CD4-positive, alpha-beta T cell (primary cell): ENCODE measurements at regions not wholly inside any gene's neighbourhood (a gene's known extent, or its start where the extent isn't known, plus 50 kb on each side); places are given as distances from the start of the nearest gene placed in this dataset.

Experiments used
- ATAC-seq: fragments of 200-7000 bp; cut with Tn5 transposase; one replicate; pipeline ENCODE4 v1.10.0; 2022; ENCODE audit warnings: mild to moderate bottlenecking; ENCODE audit not compliant: poor library complexity
- CTCF ChIA-PET: fragments of 350-600 bp; sonication (Branson Sonifier 250); formaldehyde crosslinking; loops from one replicate; lab custom pipeline; 2021; ENCODE audit warnings: antibody characterized with exemption, inconsistent platforms; lab: Charles Lee
- POLR2A ChIA-PET: fragments of 350-600 bp; sonication (Branson Sonifier 250); formaldehyde crosslinking; loops from one replicate; lab custom pipeline; 2021; ENCODE audit warnings: antibody characterized with exemption, inconsistent platforms; lab: Charles Lee
- DNase-seq, 14 experiments: peaks; one replicate each; pipeline ENCODE4 v3.0.0-alpha.2; 2013 to 2020; ENCODE audit warnings: mixed read lengths in 2 of 14
- H3K27ac ChIP-seq, 2 donors: one replicate each; pipeline versions ENCODE4 v1.5.1 to v1.7.0; 2013; ENCODE audit warnings: low read length in 2 of 2, low read depth in 1 of 2, mild to moderate bottlenecking in 1 of 2
- H3K27me3 ChIP-seq, 2 experiments: 1 replicate in 1 of 2; 2 replicates in 1 of 2; pipeline versions ENCODE4 v1.6.1 to v1.7.0; 2013; ENCODE audit warnings: low read length in 2 of 2, control low read depth in 1 of 2, mild to moderate bottlenecking in 1 of 2, moderate library complexity in 1 of 2; ENCODE audit not compliant: insufficient read depth in 2 of 2, control insufficient read depth in 1 of 2
- H3K36me3 ChIP-seq: one replicate; pipeline ENCODE4 v1.6.1; 2013; ENCODE audit warnings: low read length, control low read depth; ENCODE audit not compliant: insufficient read depth
- H3K4me1 ChIP-seq: one replicate; pipeline ENCODE4 v1.6.1; 2013; ENCODE audit warnings: low read length, control low read depth; ENCODE audit not compliant: insufficient read depth
- H3K4me3 ChIP-seq: one replicate; pipeline ENCODE4 v1.5.1; 2013; ENCODE audit warnings: mild to moderate bottlenecking, low read length, moderate library complexity
- H3K9me3 ChIP-seq, 2 experiments: 1 replicate in 1 of 2; 2 replicates in 1 of 2; pipeline versions ENCODE4 v1.6.1 to v1.7.0; 2013; ENCODE audit warnings: low read length in 2 of 2, mild to moderate bottlenecking in 2 of 2, control low read depth in 1 of 2, moderate library complexity in 1 of 2; ENCODE audit not compliant: control insufficient read depth in 1 of 2, insufficient read depth in 1 of 2
- H3K27ac Mint-ChIP-seq: one replicate; pipeline ENCODE4 v1.8.0; 2020; ENCODE audit warnings: mixed read lengths
- H3K27me3 Mint-ChIP-seq: one replicate; pipeline ENCODE4 v1.8.0; 2021; ENCODE audit warnings: mixed read lengths
- H3K36me3 Mint-ChIP-seq: one replicate; pipeline ENCODE4 v1.8.0; 2021; ENCODE audit warnings: low read depth, mixed read lengths
- H3K4me1 Mint-ChIP-seq: one replicate; pipeline ENCODE4 v1.8.0; 2021; ENCODE audit warnings: low read depth, mixed read lengths
- H3K4me3 Mint-ChIP-seq: one replicate; pipeline ENCODE4 v1.8.0; 2020; ENCODE audit warnings: mild to moderate bottlenecking, mixed read lengths
- H3K9me3 Mint-ChIP-seq: one replicate; pipeline ENCODE4 v1.8.0; 2020; ENCODE audit warnings: mixed read lengths
- CTCF ChIP-seq: fragments of 200-600 bp; IDR thresholded peaks from one replicate; pipeline ENCODE4 v1.8.0; 2022; ENCODE audit warnings: antibody characterized with exemption, mild to moderate bottlenecking
- intact Hi-C, 2 experiments: fragments of 100-400 bp; cut with DNase I in 1 of 2; cut with micrococcal nuclease in 1 of 2; formaldehyde crosslinking; loops; one replicate each; pipeline versions ENCODE4 v1.15.1 to v1.9.0; 2023 to 2025; cut with DNase I, micrococcal nuclease

GRCh38 chr10:61850376-61850775 lies 51.1 kb upstream of the ARID5B start:
- no peak for DNase-seq
- no peak for ATAC-seq
- H3K27me3 Mint-ChIP-seq: no peaks in the 10 kb centered on the region
- H3K4me3 Mint-ChIP-seq: no peak overlapping the region
- H3K27ac ChIP-seq: no peak overlapping the region
- no peak overlapping the region for H3K4me3 ChIP-seq
- no peaks in the 10 kb centered on the region for H3K36me3 ChIP-seq
- no peaks in the 10 kb centered on the region for H3K9me3 ChIP-seq
- ChIA-PET POLR2A (no interaction called here), CTCF (no interaction called here)
- no peaks in the 10 kb centered on the region for H3K4me1 ChIP-seq
- intact Hi-C loops: no loop called here
- no peaks in the 10 kb centered on the region for H3K9me3 Mint-ChIP-seq
- no peak for TF ChIP-seq CTCF
- H3K36me3 Mint-ChIP-seq: no peaks in the 10 kb centered on the region
- H3K27me3 ChIP-seq: no peaks in the 10 kb centered on the region
- no peak overlapping the region for H3K27ac Mint-ChIP-seq
- peaks cover 7% of the 10 kb centered on the region for H3K4me1 Mint-ChIP-seq
